GM23338 (cell line): ENCODE measurements at regions not wholly inside any gene's neighbourhood (a gene's known extent, or its start where the extent isn't known, plus 50 kb on each side); places are given as distances from the start of the nearest gene placed in this dataset.

Experiments
- ATAC-seq: fragments of 200-7000 bp; cut with Tn5 transposase; 3 replicates; pipeline ENCODE4 v1.9.1; 2020
- DNase-seq: peaks from one replicate; pipeline ENCODE4 v3.0.0-alpha.2; 2015; ENCODE audit warnings: low spot score
- H2AFZ ChIP-seq: fragments of 200-600 bp; sonication (generic); 2 replicates; pipeline ENCODE4 v1.8.0; 2016; ENCODE audit warnings: antibody characterized with exemption, mild to moderate bottlenecking, moderate library complexity
- H3F3A ChIP-seq: fragments of 200-600 bp; sonication (generic); replicated peaks from 2 replicates; pipeline ENCODE4 v1.8.0; 2017; ENCODE audit warnings: antibody characterized with exemption, mixed run types, low read depth
- H3K27ac ChIP-seq: fragments of 200-600 bp; sonication (generic); 2 replicates; pipeline ENCODE4 v1.6.1; 2016; ENCODE audit warnings: low read depth
- H3K27me3 ChIP-seq: fragments of 200-600 bp; sonication (generic); 2 replicates; pipeline ENCODE4 v1.8.0; 2016; ENCODE audit warnings: mild to moderate bottlenecking, mixed run types, moderate library complexity; ENCODE audit not compliant: insufficient read depth
- H3K36me3 ChIP-seq: fragments of 200-600 bp; sonication (generic); 2 replicates; pipeline ENCODE4 v1.8.0; 2016; ENCODE audit warnings: mild to moderate bottlenecking; ENCODE audit not compliant: insufficient read depth
- H3K4me1 ChIP-seq: fragments of 200-600 bp; sonication (generic); 2 replicates; pipeline ENCODE4 v1.8.0; 2016; ENCODE audit warnings: mild to moderate bottlenecking, moderate library complexity; ENCODE audit not compliant: insufficient read depth
- H3K4me2 ChIP-seq: fragments of 200-600 bp; sonication (generic); 2 replicates; pipeline ENCODE4 v1.7.1; 2017; ENCODE audit warnings: mixed run types
- H3K4me3 ChIP-seq: fragments of 200-600 bp; sonication (generic); 2 replicates; pipeline ENCODE4 v1.6.1; 2016; ENCODE audit warnings: mixed run types
- H3K79me2 ChIP-seq: fragments of 200-600 bp; sonication (generic); replicated peaks from 2 replicates; pipeline ENCODE4 v1.8.0; 2017; ENCODE audit warnings: mild to moderate bottlenecking; ENCODE audit not compliant: insufficient read depth
- H3K9me2 ChIP-seq: fragments of 200-600 bp; sonication (generic); 2 replicates; pipeline ENCODE4 v1.8.0; 2017; ENCODE audit not compliant: insufficient read depth
- H4K20me1 ChIP-seq: fragments of 200-600 bp; sonication (generic); replicated peaks from 2 replicates; pipeline ENCODE4 v1.8.0; 2017; ENCODE audit warnings: mild to moderate bottlenecking; ENCODE audit not compliant: insufficient read depth
- H3K27ac Mint-ChIP-seq: 2 replicates; pipeline ENCODE4 v1.8.0; 2020; ENCODE audit warnings: inconsistent platforms, mild to moderate bottlenecking, moderate library complexity, mixed read lengths
- H3K27me3 Mint-ChIP-seq: 3 replicates; pipeline ENCODE4 v1.8.0; 2022; ENCODE audit warnings: low read depth, mild to moderate bottlenecking, moderate library complexity, mixed read lengths, inconsistent platforms; ENCODE audit not compliant: insufficient read depth, poor library complexity
- H3K36me3 Mint-ChIP-seq: 3 replicates; pipeline ENCODE4 v1.8.0; 2021; ENCODE audit warnings: low read depth, mild to moderate bottlenecking, inconsistent platforms, moderate library complexity, mixed read lengths
- H3K4me1 Mint-ChIP-seq: 3 replicates; pipeline ENCODE4 v1.8.0; 2020; ENCODE audit warnings: mild to moderate bottlenecking, inconsistent platforms, mixed read lengths
- H3K4me3 Mint-ChIP-seq: 3 replicates; pipeline ENCODE4 v1.8.0; 2021; ENCODE audit warnings: moderate library complexity, mild to moderate bottlenecking, inconsistent platforms, mixed read lengths
- H3K9me3 Mint-ChIP-seq: 3 replicates; pipeline ENCODE4 v1.8.0; 2020; ENCODE audit warnings: moderate library complexity, mild to moderate bottlenecking, inconsistent platforms, mixed read lengths
- CREB1 ChIP-seq: fragments of 250-450 bp; sonication (Bioruptor Pico); IDR thresholded peaks from 2 replicates; pipeline ENCODE4 v1.5.0; 2020; ENCODE audit warnings: low read depth, mild to moderate bottlenecking, moderate library complexity
- CTCF ChIP-seq, 2 experiments: fragments of 200-600 bp in 1 of 2; sonication (generic) in 1 of 2; conservative IDR thresholded peaks; 2 replicates each; pipeline versions ENCODE4 v1.5.1 to v1.6.1; 2016 to 2017; ENCODE audit warnings: antibody characterized with exemption in 2 of 2, low read depth in 2 of 2, mild to moderate bottlenecking in 2 of 2, moderate library complexity in 1 of 2
- ETS1 ChIP-seq: IDR thresholded peaks from 2 replicates; pipeline ENCODE4 v1.6.1; 2016; ENCODE audit warnings: antibody characterized with exemption
- EZH2 ChIP-seq: fragments of 200-600 bp; sonication (generic); IDR thresholded peaks from one replicate; pipeline ENCODE4 v1.8.0; 2017; ENCODE audit warnings: antibody characterized with exemption, mild to moderate bottlenecking, low read depth; ENCODE audit not compliant: unreplicated experiment
- EZH2phosphoT487 ChIP-seq: fragments of 200-600 bp; sonication (generic); IDR thresholded peaks from one replicate; pipeline ENCODE4 v1.8.1; 2018; ENCODE audit warnings: antibody characterized with exemption; ENCODE audit not compliant: unreplicated experiment
- JUNB ChIP-seq: IDR thresholded peaks from one replicate; pipeline ENCODE4 v1.6.1; 2016; ENCODE audit warnings: antibody characterized with exemption; ENCODE audit not compliant: unreplicated experiment
- NANOG ChIP-seq: IDR thresholded peaks from 2 replicates; pipeline ENCODE4 v1.6.1; 2016; ENCODE audit warnings: antibody characterized with exemption, borderline replicate concordance
- REST ChIP-seq: IDR thresholded peaks from one replicate; pipeline ENCODE4 v1.6.1; 2018; ENCODE audit warnings: antibody characterized with exemption; ENCODE audit not compliant: unreplicated experiment
- STAT1 ChIP-seq: IDR thresholded peaks from one replicate; pipeline ENCODE4 v1.6.1; 2016; ENCODE audit warnings: antibody characterized with exemption; ENCODE audit not compliant: unreplicated experiment
- ZNF114 ChIP-seq: fragments of 250-450 bp; sonication (Bioruptor Pico); IDR thresholded peaks from 2 replicates; pipeline ENCODE4 v1.5.0; 2020; ENCODE audit warnings: mild to moderate bottlenecking, moderate library complexity
- ZNF331 ChIP-seq: fragments of 250-450 bp; sonication (Bioruptor Pico); IDR thresholded peaks from 2 replicates; pipeline ENCODE4 v1.5.0; 2020; ENCODE audit warnings: low read depth, mild to moderate bottlenecking, moderate library complexity
- ZNF462 ChIP-seq: fragments of 250-450 bp; sonication (Bioruptor Pico); IDR thresholded peaks from 2 replicates; pipeline ENCODE4 v1.5.0; 2020; ENCODE audit warnings: mild to moderate bottlenecking, moderate library complexity

- TF ChIP-seq ZNF462 (CRISPR knock-in tag) (no peak), JUNB (no peak), EZH2phosphoT487 (no peak), NANOG (no peak), ZNF331 (no peak)
Measured at GRCh38 chr1:10892138-10893065, 96.0 kb upstream of the CASZ1 start (continued).

- Histone ChIP-seq H3K4me3 (no peak overlapping the region), H4K20me1 (no peaks in the 10 kb centered on the region), H3K36me3 (no peaks in the 10 kb centered on the region), H2AFZ (no peak overlapping the region), H3K4me2 (no peak overlapping the region), H3K79me2 (no peaks in the 10 kb centered on the region), H3K9me2 (no peaks in the 10 kb centered on the region), H3K27me3 (0 out of 2 replicates have a peak, but pooled peaks cover 3% of the 10 kb centered on the region), H3K27ac (no peak overlapping the region), H3K4me1 (peaks cover 22% of the 10 kb centered on the region), H3F3A (no peaks in the 10 kb centered on the region)
- Mint-ChIP-seq H3K9me3 (no peaks in the 10 kb centered on the region), H3K27me3 (peaks cover 9% of the 10 kb centered on the region), H3K4me3 (no peak overlapping the region), H3K4me1 (peaks cover 28% of the 10 kb centered on the region), H3K36me3 (no peaks in the 10 kb centered on the region), H3K27ac (no peak overlapping the region)
- DNase-seq: no peak
- no peak for ATAC-seq
- no peak for TF ChIP-seq CTCF (conservative IDR thresholded peaks at IDR 0.05; ENCODE audit: low read depth in 2 of 2)
- TF ChIP-seq REST: no peak
- TF ChIP-seq ETS1: no peak
- no peak for TF ChIP-seq EZH2
- no peak for TF ChIP-seq NANOG
- no peak for TF ChIP-seq ZNF114 (CRISPR knock-in tag)
- no peak for TF ChIP-seq ZNF331
- TF ChIP-seq CREB1: no peak
- TF ChIP-seq JUNB: no peak
- no peak for TF ChIP-seq STAT1
Measured at GRCh38 chr1:10895621-10896020, 99.2 kb upstream of the CASZ1 start.
